ENCODE measurements at regions not wholly inside any gene's neighbourhood (a gene's known extent, or its start where the extent isn't known, plus 50 kb on each side); places are given as distances from the start of the nearest gene placed in this dataset.

- DNase-seq: no peak
Measured at GRCh38 chr4:19382993-19383756, 868.5 kb upstream of the SLIT2 start.

- DNase-seq: no peak
Measured at GRCh38 chr4:19381068-19381467, 870.6 kb upstream of the SLIT2 start.

- no peak for DNase-seq
Measured at GRCh38 chr4:19380600-19380999, 871.1 kb upstream of the SLIT2 start.

- DNase-seq: no peak
Measured at GRCh38 chr4:19379191-19379708, 872.5 kb upstream of the SLIT2 start.

- no peak for DNase-seq
Measured at GRCh38 chr4:19375931-19376330, 875.8 kb upstream of the SLIT2 start.

- DNase-seq: peak in 1 of 3 experiments; percentile 18
Measured at GRCh38 chr4:19375136-19375804, 876.4 kb upstream of the SLIT2 start.

- no peak for DNase-seq
Measured at GRCh38 chr4:19372390-19372789, 879.3 kb upstream of the SLIT2 start.

GRCh38 chr4:19368800-19369199 is 882.9 kb upstream of the SLIT2 start:
- no peak for DNase-seq

GRCh38 chr4:19366916-19367315 is 884.8 kb upstream of the SLIT2 start:
- no peak for DNase-seq

GRCh38 chr4:19358015-19358414 is 893.7 kb upstream of the SLIT2 start:
- no peak for DNase-seq

- DNase-seq: no peak
Measured at GRCh38 chr4:19349416-19349815, 902.3 kb upstream of the SLIT2 start.

- no peak for DNase-seq
Measured at GRCh38 chr4:19348746-19349145, 903.0 kb upstream of the SLIT2 start.

GRCh38 chr4:19346636-19347035 is 905.1 kb upstream of the SLIT2 start:
- no peak for DNase-seq

- no peak for DNase-seq
Measured at GRCh38 chr4:19329631-19330030, 922.1 kb upstream of the SLIT2 start.

GRCh38 chr4:19329077-19329476 is 922.6 kb upstream of the SLIT2 start:
- DNase-seq: peak in 1 of 3 experiments; percentile 15

GRCh38 chr4:19327364-19327763 is 924.3 kb upstream of the SLIT2 start:
- DNase-seq: no peak

- DNase-seq: no peak
Measured at GRCh38 chr4:19324184-19324583, 927.5 kb upstream of the SLIT2 start.

- DNase-seq: peak in 2 of 3 experiments; percentile 44 to 84
Measured at GRCh38 chr4:19319607-19320006, 932.1 kb upstream of the SLIT2 start.

GRCh38 chr4:19317377-19317776 is 934.3 kb upstream of the SLIT2 start:
- no peak for DNase-seq

GRCh38 chr4:19314116-19314515 is 937.6 kb upstream of the SLIT2 start:
- DNase-seq: no peak

GRCh38 chr4:19309378-19309777 is 942.3 kb upstream of the SLIT2 start:
- DNase-seq: peak in 2 of 3 experiments; percentile 44 to 57

GRCh38 chr4:19304028-19304427 is 947.7 kb upstream of the SLIT2 start:
- DNase-seq: no peak

- DNase-seq: no peak
Measured at GRCh38 chr4:19301527-19301926, 950.2 kb upstream of the SLIT2 start.

- DNase-seq: peak in 1 of 3 experiments; percentile 2
Measured at GRCh38 chr4:19300213-19300612, 951.5 kb upstream of the SLIT2 start.
